OCI-LY1 (cell line): ENCODE measurements at regions not wholly inside any gene's neighbourhood (a gene's known extent, or its start where the extent isn't known, plus 50 kb on each side); places are given as distances from the start of the nearest gene placed in this dataset.
"Not testable (repeated sequence)": the region's sequence is repeated elsewhere in the genome, so short reads cannot be mapped to it uniquely, and the experiment has no call there.

Experiments
- H2AFZ ChIP-seq: fragments of 200-600 bp; sonication (generic), shearing (Covaris generic); 2 replicates; pipeline ENCODE4 v1.6.0; 2014; ENCODE audit warnings: antibody characterized with exemption, mild to moderate bottlenecking, low read length
- H3F3A ChIP-seq: fragments of 200-600 bp; sonication (generic), shearing (Covaris generic); 2 replicates; pipeline ENCODE4 v1.6.0; 2014; ENCODE audit warnings: mild to moderate bottlenecking, antibody characterized with exemption, low read length, moderate library complexity; ENCODE audit not compliant: insufficient read depth
- H3K27ac ChIP-seq: fragments of 200-600 bp; sonication (generic); 2 replicates; pipeline ENCODE4 v1.5.1; 2014; ENCODE audit warnings: low read length, mixed run types, mild to moderate bottlenecking, low read depth; ENCODE audit not compliant: poor library complexity, severe bottlenecking
- H3K27me3 ChIP-seq: fragments of 200-600 bp; sonication (generic); 2 replicates; pipeline ENCODE4 v1.6.0; 2014; ENCODE audit warnings: antibody characterized with exemption, mild to moderate bottlenecking, low read length, moderate library complexity; ENCODE audit not compliant: insufficient read depth
- H3K36me3 ChIP-seq: fragments of 200-600 bp; sonication (generic); 2 replicates; pipeline ENCODE4 v1.6.1; 2014; ENCODE audit warnings: mild to moderate bottlenecking, antibody characterized with exemption, low read length, moderate library complexity, mixed read lengths; ENCODE audit not compliant: insufficient read depth
- H3K4me1 ChIP-seq: fragments of 200-600 bp; sonication (generic); 2 replicates; pipeline ENCODE4 v1.5.1; 2014; ENCODE audit warnings: mild to moderate bottlenecking, low read length, moderate library complexity; ENCODE audit not compliant: insufficient read depth, severe bottlenecking
- H3K4me2 ChIP-seq: fragments of 200-600 bp; sonication (generic), shearing (Covaris generic); 2 replicates; pipeline ENCODE4 v1.6.1; 2014; ENCODE audit warnings: low read length
- H3K4me3 ChIP-seq: fragments of 200-600 bp; sonication (generic); 2 replicates; pipeline ENCODE4 v1.5.1; 2014; ENCODE audit warnings: low read length, low read depth, mild to moderate bottlenecking, mixed read lengths; ENCODE audit not compliant: poor library complexity, severe bottlenecking
- H3K79me2 ChIP-seq: fragments of 200-600 bp; shearing (Covaris generic); 2 replicates; pipeline ENCODE4 v1.6.1; 2016; ENCODE audit warnings: mixed run types, low read length, mixed read lengths; ENCODE audit not compliant: insufficient read depth
- H3K9ac ChIP-seq: fragments of 200-600 bp; sonication (generic), shearing (Covaris generic); 2 replicates; pipeline ENCODE4 v1.6.1; 2014; ENCODE audit warnings: mild to moderate bottlenecking, low read length, mixed read lengths
- H3K9me2 ChIP-seq: fragments of 200-600 bp; sonication (generic), shearing (Covaris generic); 2 replicates; pipeline ENCODE4 v1.6.1; 2014; ENCODE audit warnings: low read depth, mild to moderate bottlenecking, low read length, mixed read lengths
- H3K9me3 ChIP-seq: fragments of 200-600 bp; shearing (Covaris generic); 2 replicates; pipeline ENCODE4 v1.6.1; 2014; ENCODE audit warnings: low read length, mixed read lengths
- H4K20me1 ChIP-seq: fragments of 200-600 bp; sonication (generic), shearing (Covaris generic); 2 replicates; pipeline ENCODE4 v1.6.0; 2016; ENCODE audit warnings: mild to moderate bottlenecking, low read length; ENCODE audit not compliant: insufficient read depth
- EZH2 ChIP-seq: fragments of 200-600 bp; sonication (generic), shearing (Covaris generic); IDR thresholded peaks from 2 replicates; pipeline ENCODE4 v1.8.0; 2017; ENCODE audit warnings: borderline replicate concordance, mixed run types, mild to moderate bottlenecking, antibody characterized with exemption, low read length, moderate library complexity, mixed read lengths
- TF ChIP-seq, protein P1 (sequence below): fragments of 200-600 bp; sonication (generic), shearing (Covaris generic); IDR thresholded peaks from 2 replicates; pipeline ENCODE4 v1.5.1; 2017; ENCODE audit warnings: mild to moderate bottlenecking, antibody characterized with exemption, low read length, moderate library complexity, mixed read lengths

DNA sequence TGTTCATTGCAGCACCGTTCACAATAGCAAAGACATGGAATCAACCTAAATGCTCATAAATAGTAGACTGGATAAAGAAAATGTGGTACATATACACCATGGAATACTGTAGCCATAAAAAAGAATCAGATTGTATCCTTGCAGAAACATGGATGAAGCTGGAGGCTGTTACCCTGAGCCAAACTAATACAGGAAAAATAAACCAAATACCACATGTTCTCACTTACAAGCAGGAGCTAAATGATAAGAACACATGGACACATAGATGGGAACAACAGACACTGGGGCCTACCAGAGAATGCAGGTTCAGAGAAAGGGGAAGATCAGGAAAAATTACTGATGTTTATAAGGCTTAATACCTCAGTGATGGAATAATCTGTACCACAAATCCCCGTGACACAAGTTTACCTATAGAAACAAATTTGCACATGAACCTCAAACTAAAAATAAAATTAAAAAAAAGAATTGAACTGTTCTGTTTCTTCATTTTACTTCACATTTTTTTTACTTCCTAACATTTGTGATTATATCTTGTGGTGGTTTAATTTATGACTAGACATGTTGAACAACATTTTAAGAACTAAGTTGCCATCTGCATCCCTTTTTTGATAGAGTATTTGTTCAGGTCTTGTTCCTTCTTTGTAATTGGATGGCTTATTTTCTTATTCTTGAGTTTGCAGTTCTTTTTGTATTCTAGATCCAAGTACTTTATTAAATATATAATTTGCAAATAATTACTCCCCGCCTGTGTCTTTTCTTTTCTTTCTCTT is 835.2 kb downstream of the FSCB start:
- no peak overlapping the region for H3K4me3 ChIP-seq
- TF ChIP-seq EZH2: no peak
- TF ChIP-seq, protein P1, sequence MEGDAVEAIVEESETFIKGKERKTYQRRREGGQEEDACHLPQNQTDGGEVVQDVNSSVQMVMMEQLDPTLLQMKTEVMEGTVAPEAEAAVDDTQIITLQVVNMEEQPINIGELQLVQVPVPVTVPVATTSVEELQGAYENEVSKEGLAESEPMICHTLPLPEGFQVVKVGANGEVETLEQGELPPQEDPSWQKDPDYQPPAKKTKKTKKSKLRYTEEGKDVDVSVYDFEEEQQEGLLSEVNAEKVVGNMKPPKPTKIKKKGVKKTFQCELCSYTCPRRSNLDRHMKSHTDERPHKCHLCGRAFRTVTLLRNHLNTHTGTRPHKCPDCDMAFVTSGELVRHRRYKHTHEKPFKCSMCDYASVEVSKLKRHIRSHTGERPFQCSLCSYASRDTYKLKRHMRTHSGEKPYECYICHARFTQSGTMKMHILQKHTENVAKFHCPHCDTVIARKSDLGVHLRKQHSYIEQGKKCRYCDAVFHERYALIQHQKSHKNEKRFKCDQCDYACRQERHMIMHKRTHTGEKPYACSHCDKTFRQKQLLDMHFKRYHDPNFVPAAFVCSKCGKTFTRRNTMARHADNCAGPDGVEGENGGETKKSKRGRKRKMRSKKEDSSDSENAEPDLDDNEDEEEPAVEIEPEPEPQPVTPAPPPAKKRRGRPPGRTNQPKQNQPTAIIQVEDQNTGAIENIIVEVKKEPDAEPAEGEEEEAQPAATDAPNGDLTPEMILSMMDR: no peak
- H3K9me3 ChIP-seq: no peaks in the 10 kb centered on the region
- H3K9ac ChIP-seq: no peak overlapping the region
- H3K4me2 ChIP-seq: no peak overlapping the region
- H3F3A ChIP-seq: no peaks in the 10 kb centered on the region
- no peaks in the 10 kb centered on the region for H3K27me3 ChIP-seq
- H3K79me2 ChIP-seq: no peaks in the 10 kb centered on the region
- no peaks in the 10 kb centered on the region for H3K9me2 ChIP-seq
- H3K4me1 ChIP-seq: no peaks in the 10 kb centered on the region
- no peaks in the 10 kb centered on the region for H3K36me3 ChIP-seq
- H3K27ac ChIP-seq: no peak overlapping the region
- no peaks in the 10 kb centered on the region for H4K20me1 ChIP-seq
- no peak overlapping the region for H2AFZ ChIP-seq

GRCh38 chr14:43669355-43669754 is 837.7 kb downstream of the FSCB start:
- H3K4me1 ChIP-seq: no peaks in the 10 kb centered on the region
- no peaks in the 10 kb centered on the region for H3K79me2 ChIP-seq
- H3K27ac ChIP-seq: no peak overlapping the region
- no peaks in the 10 kb centered on the region for H3K36me3 ChIP-seq
- no peak overlapping the region for H3K4me3 ChIP-seq
- H3F3A ChIP-seq: no peaks in the 10 kb centered on the region
- no peak overlapping the region for H3K9ac ChIP-seq
- H3K9me3 ChIP-seq: no peaks in the 10 kb centered on the region
- no peak overlapping the region for H2AFZ ChIP-seq
- no peaks in the 10 kb centered on the region for H3K9me2 ChIP-seq
- TF ChIP-seq, protein P1: no peak
- TF ChIP-seq EZH2: no peak
- no peak overlapping the region for H3K4me2 ChIP-seq
- H4K20me1 ChIP-seq: no peaks in the 10 kb centered on the region
- H3K27me3 ChIP-seq: no peaks in the 10 kb centered on the region

DNA sequence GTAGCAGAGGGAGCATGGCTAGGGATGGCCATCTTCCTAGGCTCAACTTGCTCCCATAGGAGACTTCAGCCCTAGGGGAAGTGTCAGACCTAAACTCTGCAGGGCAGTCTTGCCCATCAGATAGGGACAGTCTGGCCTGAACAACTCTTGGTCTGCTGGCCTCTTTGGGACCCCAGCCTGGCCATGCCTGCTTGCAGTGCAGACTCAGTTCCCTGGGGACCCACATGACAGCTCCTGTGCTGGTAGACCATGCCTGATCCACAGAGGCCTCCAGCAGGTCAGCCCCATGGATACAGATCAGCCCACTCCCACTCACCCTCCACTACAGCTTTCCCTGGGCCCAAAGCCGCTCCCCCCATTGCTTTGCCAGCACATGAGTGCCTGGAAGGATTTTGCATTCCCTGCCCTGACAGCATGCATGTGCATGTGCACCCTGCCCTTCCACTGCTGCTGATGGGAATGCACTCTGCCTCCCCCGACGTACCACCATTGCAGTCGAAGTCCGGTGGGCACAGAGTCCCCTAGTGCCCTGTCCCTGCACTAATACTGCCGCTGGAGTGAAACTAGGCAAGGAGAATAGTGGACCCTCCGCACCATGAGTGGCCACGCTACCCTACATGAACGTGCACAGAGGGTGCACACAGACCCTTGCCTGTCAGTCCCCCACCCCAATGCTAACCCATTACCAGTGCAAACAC is 841.4 kb downstream of the FSCB start:
- H3F3A ChIP-seq: no peaks in the 10 kb centered on the region
- no peak for TF ChIP-seq EZH2
- TF ChIP-seq, protein P1: no peak
- no peak overlapping the region for H3K9ac ChIP-seq
- H3K4me3 ChIP-seq: no peak overlapping the region
- H3K79me2 ChIP-seq: no peaks in the 10 kb centered on the region
- H4K20me1 ChIP-seq: no peaks in the 10 kb centered on the region
- H3K9me3 ChIP-seq: no peaks in the 10 kb centered on the region
- H3K27me3 ChIP-seq: no peaks in the 10 kb centered on the region
- no peaks in the 10 kb centered on the region for H3K4me1 ChIP-seq
- no peak overlapping the region for H3K4me2 ChIP-seq
- no peak overlapping the region for H2AFZ ChIP-seq
- no peak overlapping the region for H3K27ac ChIP-seq
- no peaks in the 10 kb centered on the region for H3K9me2 ChIP-seq
- no peaks in the 10 kb centered on the region for H3K36me3 ChIP-seq

DNA sequence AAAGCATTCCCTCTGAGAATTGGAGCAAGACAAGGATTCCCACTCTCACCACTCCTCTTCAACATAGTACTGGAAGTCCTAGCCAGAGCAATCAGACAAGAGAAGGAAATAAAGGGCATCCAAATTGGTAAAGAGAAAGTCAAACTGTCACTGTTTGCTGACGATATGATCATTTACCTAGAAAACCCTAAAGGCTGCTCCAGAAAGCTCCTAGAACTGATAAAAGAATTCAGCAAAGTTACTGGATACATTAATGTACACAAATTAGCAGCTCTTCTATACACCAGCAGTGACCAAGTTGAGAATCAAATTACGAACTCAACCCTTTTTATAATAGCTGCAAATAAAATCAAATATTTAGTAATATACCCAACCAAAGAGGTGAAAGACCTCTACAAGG is 851.9 kb downstream of the FSCB start:
- not testable (repeated sequence) for H3K79me2 ChIP-seq, H3K27me3 ChIP-seq, H3K9me3 ChIP-seq, H3K9ac ChIP-seq, H3K4me3 ChIP-seq, H3K4me1 ChIP-seq, H2AFZ ChIP-seq, H3K9me2 ChIP-seq, H3K36me3 ChIP-seq, H4K20me1 ChIP-seq, H3K4me2 ChIP-seq, H3K27ac ChIP-seq, H3F3A ChIP-seq
